ENCODE measurements at regions not wholly inside any gene's neighbourhood (a gene's known extent, or its start where the extent isn't known, plus 50 kb on each side); places are given as distances from the start of the nearest gene placed in this dataset.

- POLR2A ChIA-PET: no interaction called here
Observed at GRCh38 chr5:74336297-74336696, 304.2 kb downstream of the ENC1 start.

GRCh38 chr5:74334762-74335384 lies 305.7 kb downstream of the ENC1 start:
- no peaks in the 10 kb centered on the region for H3K9me3 Mint-ChIP-seq
- H3K27ac Mint-ChIP-seq: no peak overlapping the region
- TF ChIP-seq, protein P1, sequence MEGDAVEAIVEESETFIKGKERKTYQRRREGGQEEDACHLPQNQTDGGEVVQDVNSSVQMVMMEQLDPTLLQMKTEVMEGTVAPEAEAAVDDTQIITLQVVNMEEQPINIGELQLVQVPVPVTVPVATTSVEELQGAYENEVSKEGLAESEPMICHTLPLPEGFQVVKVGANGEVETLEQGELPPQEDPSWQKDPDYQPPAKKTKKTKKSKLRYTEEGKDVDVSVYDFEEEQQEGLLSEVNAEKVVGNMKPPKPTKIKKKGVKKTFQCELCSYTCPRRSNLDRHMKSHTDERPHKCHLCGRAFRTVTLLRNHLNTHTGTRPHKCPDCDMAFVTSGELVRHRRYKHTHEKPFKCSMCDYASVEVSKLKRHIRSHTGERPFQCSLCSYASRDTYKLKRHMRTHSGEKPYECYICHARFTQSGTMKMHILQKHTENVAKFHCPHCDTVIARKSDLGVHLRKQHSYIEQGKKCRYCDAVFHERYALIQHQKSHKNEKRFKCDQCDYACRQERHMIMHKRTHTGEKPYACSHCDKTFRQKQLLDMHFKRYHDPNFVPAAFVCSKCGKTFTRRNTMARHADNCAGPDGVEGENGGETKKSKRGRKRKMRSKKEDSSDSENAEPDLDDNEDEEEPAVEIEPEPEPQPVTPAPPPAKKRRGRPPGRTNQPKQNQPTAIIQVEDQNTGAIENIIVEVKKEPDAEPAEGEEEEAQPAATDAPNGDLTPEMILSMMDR (IDR thresholded peaks at IDR 0.05): no peak
- H3K27me3 Mint-ChIP-seq: peaks cover 5% of the 10 kb centered on the region
- intact Hi-C loops (cut with micrococcal nuclease): no loop called here
- no peak for ATAC-seq (ENCODE audit: low read depth)
- CTCF ChIA-PET: no interaction called here
- POLR2A ChIA-PET: no interaction called here
- no peak for DNase-seq
- no peaks in the 10 kb centered on the region for H3K4me1 Mint-ChIP-seq
- H3K4me3 Mint-ChIP-seq: no peak overlapping the region
- H3K36me3 Mint-ChIP-seq (ENCODE audit: low read depth): no peaks in the 10 kb centered on the region

More at GRCh38 chr5:74336297-74336696, 304.2 kb downstream of the ENC1 start:
- Mint-ChIP-seq H3K27me3 (peaks cover 8% of the 10 kb centered on the region), H3K27ac (no peak overlapping the region), H3K4me1 (no peaks in the 10 kb centered on the region), H3K9me3 (no peaks in the 10 kb centered on the region), H3K4me3 (no peak overlapping the region), H3K36me3 (ENCODE audit: low read depth) (no peaks in the 10 kb centered on the region)
- no peak for DNase-seq
- CTCF ChIA-PET: no interaction called here
- intact Hi-C loops (cut with micrococcal nuclease): no loop called here
- TF ChIP-seq, protein P1 (IDR thresholded peaks at IDR 0.05): no peak
- ATAC-seq (ENCODE audit: low read depth): no peak

- DNase-seq (no peak), ATAC-seq (ENCODE audit: low read depth) (no peak)
- Mint-ChIP-seq H3K4me3 (no peak overlapping the region), H3K27ac (no peak overlapping the region), H3K36me3 (ENCODE audit: low read depth) (no peaks in the 10 kb centered on the region), H3K9me3 (no peaks in the 10 kb centered on the region), H3K4me1 (no peaks in the 10 kb centered on the region), H3K27me3 (peaks cover 2% of the 10 kb centered on the region)
- ChIA-PET CTCF (no interaction called here), POLR2A (no interaction called here)
- intact Hi-C loops (cut with micrococcal nuclease): no loop called here
- TF ChIP-seq, protein P1 (IDR thresholded peaks at IDR 0.05): no peak
Observed at GRCh38 chr5:74334062-74334761, 306.3 kb downstream of the ENC1 start.

DNA sequence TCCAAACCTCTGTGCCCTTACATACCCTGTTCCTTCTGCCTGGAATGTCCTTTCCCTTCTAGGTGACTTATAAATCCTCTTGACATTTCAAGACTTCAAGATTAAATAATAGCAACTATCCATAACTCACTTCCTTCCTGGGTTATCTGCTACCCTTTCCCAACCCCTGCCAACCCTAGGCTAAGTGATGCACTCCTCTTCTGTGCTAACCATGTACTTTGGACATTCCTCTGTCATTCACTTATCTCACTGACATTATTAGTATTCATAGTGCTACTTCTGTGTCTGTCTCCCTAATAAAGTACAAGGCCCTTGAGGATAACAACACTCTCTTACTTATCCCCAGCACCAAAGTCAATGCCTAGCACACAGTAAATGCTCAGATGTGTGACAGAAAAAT lies 307.1 kb downstream of the ENC1 start:
- peaks cover 2% of the 10 kb centered on the region for H3K27me3 Mint-ChIP-seq
- no peak for DNase-seq
- POLR2A ChIA-PET: no interaction called here

GRCh38 chr5:74332682-74333081 lies 307.8 kb downstream of the ENC1 start:
- intact Hi-C loops (cut with micrococcal nuclease): no loop called here
- H3K9me3 Mint-ChIP-seq: no peaks in the 10 kb centered on the region
- ATAC-seq (ENCODE audit: low read depth) (no peak), DNase-seq (no peak)
- H3K27me3 Mint-ChIP-seq: peaks cover 5% of the 10 kb centered on the region
- CTCF ChIA-PET: no interaction called here
- no peaks in the 10 kb centered on the region for H3K36me3 Mint-ChIP-seq (ENCODE audit: low read depth)
- H3K4me1 Mint-ChIP-seq: no peaks in the 10 kb centered on the region
- TF ChIP-seq, protein P1 (IDR thresholded peaks at IDR 0.05): no peak
- POLR2A ChIA-PET: no interaction called here
- H3K27ac Mint-ChIP-seq: no peak overlapping the region
- H3K4me3 Mint-ChIP-seq: no peak overlapping the region

More for the DNA sequence above, 307.1 kb downstream of the ENC1 start:
- TF ChIP-seq, protein P1 (IDR thresholded peaks at IDR 0.05): no peak
- Mint-ChIP-seq H3K9me3 (no peaks in the 10 kb centered on the region), H3K4me3 (no peak overlapping the region), H3K36me3 (ENCODE audit: low read depth) (no peaks in the 10 kb centered on the region), H3K4me1 (no peaks in the 10 kb centered on the region), H3K27ac (no peak overlapping the region)
- intact Hi-C loops (cut with micrococcal nuclease): no loop called here
- no peak for ATAC-seq (ENCODE audit: low read depth)
- CTCF ChIA-PET: no interaction called here

Data from activated B cell treated with CpG ODN at 0.5 μM for 24 hours (primary cell).